Subcutaneous abdominal adipose tissue (tissue), 5 donors: ENCODE measurements at regions not wholly inside any gene's neighbourhood (a gene's known extent, or its start where the extent isn't known, plus 50 kb on each side); places are given as distances from the start of the nearest gene placed in this dataset.

ENCODE experiments used
- H3K27ac ChIP-seq: one replicate; pipeline ENCODE4 v1.7.0; 2013; ENCODE audit warnings: low read depth, mild to moderate bottlenecking, inconsistent platforms, low read length, moderate library complexity
- H3K27me3 ChIP-seq, 5 donors: one replicate each; pipeline ENCODE4 v1.7.0; 2013; ENCODE audit warnings: low read length in 5 of 5, inconsistent platforms in 1 of 5; ENCODE audit not compliant: control insufficient read depth in 5 of 5, insufficient read depth in 4 of 5
- H3K36me3 ChIP-seq, 5 donors: one replicate each; pipeline ENCODE4 v1.7.0; 2013; ENCODE audit warnings: low read length in 5 of 5; ENCODE audit not compliant: control insufficient read depth in 5 of 5, insufficient read depth in 5 of 5
- H3K4me1 ChIP-seq, 5 donors: one replicate each; pipeline ENCODE4 v1.7.0; 2013; ENCODE audit warnings: low read length in 5 of 5, mild to moderate bottlenecking in 3 of 5, moderate library complexity in 1 of 5; ENCODE audit not compliant: control insufficient read depth in 5 of 5, insufficient read depth in 5 of 5
- H3K4me3 ChIP-seq, 5 donors: one replicate each; pipeline ENCODE4 v1.7.0; 2013; ENCODE audit warnings: low read length in 5 of 5, low read depth in 1 of 5
- H3K9ac ChIP-seq, 5 donors: one replicate each; pipeline ENCODE4 v1.7.0; 2013; ENCODE audit warnings: low read length in 5 of 5, mild to moderate bottlenecking in 4 of 5, moderate library complexity in 3 of 5
- H3K9me3 ChIP-seq, 5 donors: one replicate each; pipeline ENCODE4 v1.7.0; 2013; ENCODE audit warnings: low read length in 5 of 5; ENCODE audit not compliant: control insufficient read depth in 5 of 5
- donor health status: healthy.
- donor health status: healthy.
- donor health status: healthy.
- donor health status: healthy.
- donor health status: healthy.

- no peak overlapping the region for H3K27ac ChIP-seq
- no peak overlapping the region for H3K4me3 ChIP-seq
- peaks cover 0 to 6% (median 4%) of the 10 kb centered on the region in 5 donors for H3K4me1 ChIP-seq
- H3K27me3 ChIP-seq = no peaks in the 10 kb centered on the region
- peaks cover 7 to 20% (median 18%) of the 10 kb centered on the region in 5 donors for H3K9me3 ChIP-seq
- no peaks in the 10 kb centered on the region for H3K36me3 ChIP-seq
- H3K9ac ChIP-seq = no peak overlapping the region
These were observed 135.4 kb downstream of the NRN1 start for GRCh38 chr6:5871296-5871695.

GRCh38 chr6:5869676-5870075, 137.0 kb downstream of the NRN1 start:
- H3K27me3 ChIP-seq = no peaks in the 10 kb centered on the region
- no peak overlapping the region for H3K27ac ChIP-seq
- H3K4me3 ChIP-seq = no peak overlapping the region
- peaks cover 10 to 27% (median 20%) of the 10 kb centered on the region in 5 donors for H3K9me3 ChIP-seq
- no peaks in the 10 kb centered on the region for H3K36me3 ChIP-seq
- H3K9ac ChIP-seq = no peak overlapping the region
- H3K4me1 ChIP-seq = peaks cover 0 to 7% (median 4%) of the 10 kb centered on the region in 5 donors

GRCh38 chr6:5869261-5869660, 137.5 kb downstream of the NRN1 start:
- Histone ChIP-seq H3K27me3 (no peaks in the 10 kb centered on the region), H3K9ac (no peak overlapping the region), H3K4me1 (peaks cover 0 to 7% (median 4%) of the 10 kb centered on the region in 5 donors), H3K4me3 (no peak overlapping the region), H3K36me3 (no peaks in the 10 kb centered on the region), H3K27ac (no peak overlapping the region), H3K9me3 (peaks cover 10 to 27% (median 20%) of the 10 kb centered on the region in 5 donors)

GRCh38 chr6:5866547-5867051, 140.1 kb downstream of the NRN1 start:
- Histone ChIP-seq H3K36me3 (no peaks in the 10 kb centered on the region), H3K9me3 (peaks cover 5 to 20% (median 14%) of the 10 kb centered on the region in 5 donors), H3K4me1 (peaks cover 0 to 7% (median 4%) of the 10 kb centered on the region in 5 donors), H3K9ac (peak overlapping the region in 1 of 5 donors; percentile 44), H3K27ac (peak overlapping the region; percentile 20), H3K4me3 (peak overlapping the region; percentile 31 to 57 (median 43)), H3K27me3 (no peaks in the 10 kb centered on the region)

- Histone ChIP-seq H3K9ac (no peak overlapping the region), H3K36me3 (no peaks in the 10 kb centered on the region), H3K27ac (no peak overlapping the region), H3K9me3 (peaks cover 3 to 13% (median 8%) of the 10 kb centered on the region in 5 donors), H3K27me3 (no peaks in the 10 kb centered on the region), H3K4me1 (peaks cover 0 to 7% (median 4%) of the 10 kb centered on the region in 5 donors), H3K4me3 (peak overlapping the region in 1 of 5 donors; percentile 5)
These were observed 141.2 kb downstream of the NRN1 start for GRCh38 chr6:5865506-5866031.

- H3K27me3 ChIP-seq = no peaks in the 10 kb centered on the region
- H3K27ac ChIP-seq = no peak overlapping the region
- H3K4me3 ChIP-seq = no peak overlapping the region
- no peaks in the 10 kb centered on the region for H3K36me3 ChIP-seq
- no peak overlapping the region for H3K9ac ChIP-seq
- H3K4me1 ChIP-seq = no peaks in the 10 kb centered on the region
- peaks cover 0 to 8% (median 5%) of the 10 kb centered on the region in 5 donors for H3K9me3 ChIP-seq
These were observed 145.9 kb downstream of the NRN1 start for GRCh38 chr6:5860849-5861248.

- H3K36me3 ChIP-seq = no peaks in the 10 kb centered on the region
- no peaks in the 10 kb centered on the region for H3K9me3 ChIP-seq
- H3K9ac ChIP-seq = no peak overlapping the region
- peaks cover 0 to 7% (median under 1%) of the 10 kb centered on the region in 5 donors for H3K27me3 ChIP-seq
- no peak overlapping the region for H3K27ac ChIP-seq
- H3K4me3 ChIP-seq = no peak overlapping the region
- peaks cover 0 to 9% (median 8%) of the 10 kb centered on the region in 5 donors for H3K4me1 ChIP-seq
These were observed 150.8 kb downstream of the NRN1 start for GRCh38 chr6:5855787-5856470.

GRCh38 chr6:5854899-5855298, 151.8 kb downstream of the NRN1 start:
- Histone ChIP-seq H3K4me1 (peaks cover 0 to 13% (median 12%) of the 10 kb centered on the region in 5 donors), H3K9ac (no peak overlapping the region), H3K9me3 (no peaks in the 10 kb centered on the region), H3K4me3 (no peak overlapping the region), H3K27ac (no peak overlapping the region), H3K36me3 (no peaks in the 10 kb centered on the region), H3K27me3 (peaks cover 0 to 14% (median 7%) of the 10 kb centered on the region in 5 donors)

GRCh38 chr6:5851261-5851757, 155.4 kb downstream of the NRN1 start:
- H3K9me3 ChIP-seq = peaks cover 0 to 6% (median 5%) of the 10 kb centered on the region in 5 donors
- peaks cover 0 to 17% (median 8%) of the 10 kb centered on the region in 5 donors for H3K27me3 ChIP-seq
- H3K4me1 ChIP-seq = peaks cover 0 to 13% (median 12%) of the 10 kb centered on the region in 5 donors
- H3K27ac ChIP-seq = no peak overlapping the region
- H3K36me3 ChIP-seq = no peaks in the 10 kb centered on the region
- H3K9ac ChIP-seq = peak overlapping the region in 2 of 5 donors; percentile 40 to 59
- peak overlapping the region; percentile 48 to 66 (median 57) for H3K4me3 ChIP-seq

- Histone ChIP-seq H3K36me3 (no peaks in the 10 kb centered on the region), H3K27me3 (peaks cover 0 to 17% (median 8%) of the 10 kb centered on the region in 5 donors), H3K9ac (peak overlapping the region in 2 of 5 donors; percentile 41 to 59), H3K4me1 (peaks cover 0 to 13% (median 12%) of the 10 kb centered on the region in 5 donors), H3K4me3 (peak overlapping the region; percentile 48 to 66 (median 57)), H3K9me3 (peaks cover 0 to 6% (median 5%) of the 10 kb centered on the region in 5 donors), H3K27ac (no peak overlapping the region)
These were observed 155.9 kb downstream of the NRN1 start for GRCh38 chr6:5850848-5851255.
